ENCODE measurements at regions not wholly inside any gene's neighbourhood (a gene's known extent, or its start where the extent isn't known, plus 50 kb on each side); places are given as distances from the start of the nearest gene placed in this dataset.
"Not testable (repeated sequence)": the region's sequence is repeated elsewhere in the genome, so short reads cannot be mapped to it uniquely, and the experiment has no call there.

GRCh38 chr3:75248974-75249373 is 415.2 kb upstream of the FRG2C start:
- no peak for DNase-seq

GRCh38 chr3:75254685-75255084 is 409.4 kb upstream of the FRG2C start:
- peak; percentile 30 for DNase-seq

GRCh38 chr3:75258825-75259683 is 405.1 kb upstream of the FRG2C start:
- not testable (repeated sequence) for DNase-seq

GRCh38 chr3:75260975-75261374 is 403.2 kb upstream of the FRG2C start:
- DNase-seq, result not testable (repeated sequence)

GRCh38 chr3:75262661-75263060 is 401.5 kb upstream of the FRG2C start:
- DNase-seq, result no peak

- DNase-seq, result no peak
Measured at GRCh38 chr3:75265897-75266296, 398.2 kb upstream of the FRG2C start.

GRCh38 chr3:75268576-75268975 is 395.6 kb upstream of the FRG2C start:
- not testable (repeated sequence) for DNase-seq

GRCh38 chr3:75272237-75272636 is 391.9 kb upstream of the FRG2C start:
- DNase-seq, result not testable (repeated sequence)

- no peak for DNase-seq
Measured at GRCh38 chr3:75272691-75273090, 391.4 kb upstream of the FRG2C start.

GRCh38 chr3:75285531-75286148 is 378.5 kb upstream of the FRG2C start:
- not testable (repeated sequence) for DNase-seq

- DNase-seq, result not testable (repeated sequence)
Measured at GRCh38 chr3:75288972-75289574, 375.1 kb upstream of the FRG2C start.

- DNase-seq, result no peak
Measured at GRCh38 chr3:75294124-75294523, 370.0 kb upstream of the FRG2C start.

GRCh38 chr3:75295013-75295412 is 369.1 kb upstream of the FRG2C start:
- no peak for DNase-seq

- no peak for DNase-seq
Measured at GRCh38 chr3:75296858-75297257, 367.3 kb upstream of the FRG2C start.

- no peak for DNase-seq
Measured at GRCh38 chr3:75300606-75301005, 363.5 kb upstream of the FRG2C start.

- not testable (repeated sequence) for DNase-seq
Measured at GRCh38 chr3:75301050-75301449, 363.1 kb upstream of the FRG2C start.

- no peak for DNase-seq
Measured at GRCh38 chr3:75303741-75304140, 360.4 kb upstream of the FRG2C start.

- DNase-seq, result no peak
Measured at GRCh38 chr3:75305901-75306300, 358.2 kb upstream of the FRG2C start.

GRCh38 chr3:75311306-75311705 is 352.8 kb upstream of the FRG2C start:
- not testable (repeated sequence) for DNase-seq

- not testable (repeated sequence) for DNase-seq
Measured at GRCh38 chr3:75312469-75312868, 351.7 kb upstream of the FRG2C start.

GRCh38 chr3:75319776-75320175 is 344.4 kb upstream of the FRG2C start:
- not testable (repeated sequence) for DNase-seq

- DNase-seq, result no peak
Measured at GRCh38 chr3:75320369-75320768, 343.8 kb upstream of the FRG2C start.

- no peak for DNase-seq
Measured at GRCh38 chr3:75321060-75321459, 343.1 kb upstream of the FRG2C start.

GRCh38 chr3:75323936-75324335 is 340.2 kb upstream of the FRG2C start:
- DNase-seq, result not testable (repeated sequence)

Data from NCI-H146 (cell line).